ENCODE measurements at regions not wholly inside any gene's neighbourhood (a gene's known extent, or its start where the extent isn't known, plus 50 kb on each side); places are given as distances from the start of the nearest gene placed in this dataset.

GRCh38 chr5:124561451-124561850, 185.0 kb downstream of the ZNF608 start:
- TF ChIP-seq CTCF (conservative IDR thresholded peaks at IDR 0.05; ENCODE audit: low read length) (no peak), EZH2phosphoT487 (IDR thresholded peaks at IDR 0.05; ENCODE audit: borderline replicate concordance, low read depth, low read length) (no peak)
